Nephron progenitor cell (in vitro differentiated cells): ENCODE measurements at regions not wholly inside any gene's neighbourhood (a gene's known extent, or its start where the extent isn't known, plus 50 kb on each side); places are given as distances from the start of the nearest gene placed in this dataset.
"Not testable (repeated sequence)": the region's sequence is repeated elsewhere in the genome, so short reads cannot be mapped to it uniquely, and the experiment has no call there.

ENCODE experiments used
- DNase-seq: peaks from one replicate; pipeline ENCODE4 v3.0.0; 2021
- H3K27ac Mint-ChIP-seq: 2 replicates; pipeline ENCODE4 v1.8.0; 2021; ENCODE audit warnings: mild to moderate bottlenecking, moderate library complexity, mixed read lengths
- H3K27me3 Mint-ChIP-seq: 2 replicates; pipeline ENCODE4 v1.8.0; 2021; ENCODE audit warnings: mild to moderate bottlenecking, low read depth, mixed read lengths; ENCODE audit not compliant: poor library complexity
- H3K36me3 Mint-ChIP-seq: 2 replicates; pipeline ENCODE4 v1.8.0; 2021; ENCODE audit warnings: low read depth, mixed read lengths
- H3K4me1 Mint-ChIP-seq: 2 replicates; pipeline ENCODE4 v1.8.0; 2021; ENCODE audit warnings: mixed read lengths
- H3K4me3 Mint-ChIP-seq: 2 replicates; pipeline ENCODE4 v1.8.0; 2021; ENCODE audit warnings: mild to moderate bottlenecking, moderate library complexity, mixed read lengths
- H3K9me3 Mint-ChIP-seq: 2 replicates; pipeline ENCODE4 v1.8.0; 2021; ENCODE audit warnings: mild to moderate bottlenecking, moderate library complexity, mixed read lengths
- CTCF ChIP-seq: fragments of 200-600 bp; sonication (generic); IDR thresholded peaks from 2 replicates; pipeline ENCODE4 v1.5.0; 2021; ENCODE audit warnings: antibody characterized with exemption

GRCh38 chr20:43404878-43405277, 52.8 kb upstream of the SRSF6 start:
- Mint-ChIP-seq H3K4me3 (no peak overlapping the region), H3K27ac (no peak overlapping the region), H3K36me3 (no peaks in the 10 kb centered on the region), H3K4me1 (no peaks in the 10 kb centered on the region), H3K27me3 (peaks cover 18% of the 10 kb centered on the region), H3K9me3 (peaks cover 33% of the 10 kb centered on the region)
- DNase-seq = no peak
- TF ChIP-seq CTCF = no peak

- DNase-seq, H3K4me1 Mint-ChIP-seq, H3K27ac Mint-ChIP-seq, H3K9me3 Mint-ChIP-seq, H3K4me3 Mint-ChIP-seq, H3K36me3 Mint-ChIP-seq: not testable (repeated sequence)
- H3K27me3 Mint-ChIP-seq = peaks cover 15% of the 10 kb centered on the region
These were observed 56.8 kb upstream of the SRSF6 start for GRCh38 chr20:43400882-43401281.

GRCh38 chr20:43398676-43399324, 58.9 kb upstream of the SRSF6 start:
- H3K27me3 Mint-ChIP-seq = peaks cover 15% of the 10 kb centered on the region
- no peaks in the 10 kb centered on the region for H3K36me3 Mint-ChIP-seq
- DNase-seq = no peak
- H3K27ac Mint-ChIP-seq = no peak overlapping the region
- TF ChIP-seq CTCF = no peak
- no peaks in the 10 kb centered on the region for H3K9me3 Mint-ChIP-seq
- H3K4me1 Mint-ChIP-seq = no peaks in the 10 kb centered on the region
- no peak overlapping the region for H3K4me3 Mint-ChIP-seq

- Mint-ChIP-seq H3K27me3 (peaks cover 8% of the 10 kb centered on the region), H3K36me3 (no peaks in the 10 kb centered on the region), H3K4me1 (no peaks in the 10 kb centered on the region), H3K27ac (no peak overlapping the region), H3K9me3 (no peaks in the 10 kb centered on the region), H3K4me3 (no peak overlapping the region)
- DNase-seq = no peak
- no peak for TF ChIP-seq CTCF
These were observed 60.5 kb upstream of the SRSF6 start for GRCh38 chr20:43397147-43397546.

- H3K4me3 Mint-ChIP-seq = no peak overlapping the region
- TF ChIP-seq CTCF = no peak
- H3K36me3 Mint-ChIP-seq = no peaks in the 10 kb centered on the region
- H3K9me3 Mint-ChIP-seq = no peaks in the 10 kb centered on the region
- no peak for DNase-seq
- H3K27ac Mint-ChIP-seq = no peak overlapping the region
- peaks cover 7% of the 10 kb centered on the region for H3K27me3 Mint-ChIP-seq
- H3K4me1 Mint-ChIP-seq = peaks cover 5% of the 10 kb centered on the region
These were observed 64.6 kb upstream of the SRSF6 start for GRCh38 chr20:43393052-43393451.

- no peak for DNase-seq
- Mint-ChIP-seq H3K27ac (no peak overlapping the region), H3K9me3 (no peaks in the 10 kb centered on the region), H3K4me3 (no peak overlapping the region), H3K4me1 (peaks cover 5% of the 10 kb centered on the region), H3K27me3 (peaks cover 7% of the 10 kb centered on the region), H3K36me3 (no peaks in the 10 kb centered on the region)
- no peak for TF ChIP-seq CTCF
These were observed 65.1 kb upstream of the SRSF6 start for GRCh38 chr20:43392561-43392960.
